Activated CD8-positive, alpha-beta memory T cell treated with anti-CD3 and anti-CD28 coated beads, Interleukin-2, amount 50 U/mL, for 48 hours (primary cell): ENCODE measurements at regions not wholly inside any gene's neighbourhood (a gene's known extent, or its start where the extent isn't known, plus 50 kb on each side); places are given as distances from the start of the nearest gene placed in this dataset.

Experiments
- DNase-seq: peaks from one replicate; pipeline ENCODE4 v3.0.0-alpha.2; 2020

DNA sequence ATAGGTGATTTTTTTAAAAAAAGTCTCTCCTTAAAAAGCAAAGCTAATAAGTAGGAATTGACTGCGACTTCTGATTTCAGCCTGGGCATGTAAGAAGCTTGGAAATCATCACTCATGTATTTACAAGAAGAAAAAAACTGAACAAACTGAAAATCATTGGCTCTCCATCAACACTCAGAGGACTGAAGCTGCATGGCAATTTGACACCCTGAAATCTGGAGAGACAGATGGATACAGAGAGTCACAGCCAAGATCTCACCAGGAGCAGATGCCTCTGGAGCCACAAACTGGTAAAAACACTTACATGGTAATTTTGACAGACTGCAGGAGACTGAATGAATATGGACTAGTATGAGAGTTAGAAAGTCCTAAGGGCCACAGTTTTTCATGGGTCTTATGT, 191.2 kb upstream of the TCF21 start:
- no peak for DNase-seq

DNA sequence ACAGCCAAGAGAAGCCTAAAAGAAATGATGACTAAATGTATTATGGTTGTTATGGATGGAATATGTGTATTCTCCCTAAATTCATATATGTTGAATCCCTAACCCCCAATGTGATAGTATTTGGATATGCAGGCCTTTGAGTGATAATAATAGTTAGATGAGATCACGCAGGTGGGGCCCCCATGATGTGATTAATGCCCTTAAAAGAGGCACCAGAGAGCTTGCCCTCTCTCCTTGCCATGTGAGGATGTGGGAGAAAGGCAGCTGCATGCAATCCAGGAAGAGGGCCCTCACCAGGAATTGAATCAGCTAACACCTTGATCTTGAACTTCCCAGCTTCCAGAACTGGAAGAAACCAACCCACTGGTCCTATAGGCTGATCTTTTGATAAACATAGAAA, 190.6 kb upstream of the TCF21 start:
- DNase-seq, result no peak

DNA sequence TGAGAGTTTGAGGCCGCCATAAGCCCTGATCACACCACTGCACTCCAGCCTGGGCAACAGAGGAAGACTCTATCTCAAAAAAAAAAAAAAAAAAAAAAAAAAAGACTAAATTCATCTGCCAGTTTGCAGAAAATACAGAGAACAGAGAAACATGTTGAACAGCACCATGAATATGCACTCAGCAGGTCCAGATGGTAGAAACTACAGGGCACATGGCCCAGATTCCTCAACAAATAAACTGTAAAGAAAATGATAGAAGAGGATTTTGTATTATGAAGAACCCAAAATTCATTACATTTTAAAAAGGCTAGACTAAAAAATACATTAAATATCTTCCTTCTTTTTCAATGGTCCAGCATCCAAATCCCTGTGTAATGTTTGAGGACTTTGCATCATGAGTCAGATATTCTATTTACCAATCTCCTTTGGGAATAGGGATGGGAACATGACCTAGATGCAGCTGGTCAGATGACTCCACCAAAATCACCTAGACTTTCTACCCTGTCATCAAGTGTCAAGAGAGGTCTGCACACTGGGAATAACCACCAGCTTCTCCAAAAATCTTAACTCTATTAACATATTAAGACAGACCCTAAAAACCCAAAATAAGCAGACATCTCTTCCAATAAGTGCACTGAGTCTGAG, 189.1 kb upstream of the TCF21 start:
- DNase-seq, result no peak

DNA sequence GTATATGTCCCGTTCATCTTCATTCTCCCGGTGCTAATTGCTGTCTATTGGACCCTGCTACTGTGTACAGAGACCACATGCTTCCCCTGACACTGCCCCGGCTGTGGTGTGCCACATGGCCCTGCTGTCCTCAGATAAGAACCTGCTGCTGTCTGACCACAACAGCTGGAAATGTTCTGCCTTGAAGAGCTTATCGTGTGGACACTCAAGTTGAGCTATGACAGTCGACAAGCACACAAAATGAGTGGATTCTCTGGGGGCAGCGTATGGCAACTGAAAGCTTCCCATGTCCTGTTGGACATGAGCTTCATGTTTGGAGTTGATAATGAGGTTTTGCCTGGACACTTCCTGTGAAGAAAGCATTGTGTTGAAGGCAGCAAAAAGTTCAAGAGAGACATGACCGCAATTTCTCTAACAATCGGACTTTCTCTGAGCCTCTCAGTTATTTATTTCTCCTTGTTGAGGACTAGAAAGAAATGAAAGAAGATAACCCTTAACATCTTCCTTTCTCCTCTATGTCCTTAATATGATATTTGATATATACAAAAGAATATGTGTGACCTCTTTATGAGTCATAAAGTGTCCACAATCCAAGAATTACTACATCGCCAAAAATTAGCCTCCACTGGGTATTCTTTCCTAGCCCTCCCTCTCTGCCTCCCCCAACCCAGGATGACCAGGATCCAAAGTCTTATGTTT, 187.1 kb upstream of the TCF21 start:
- DNase-seq, result no peak

DNA sequence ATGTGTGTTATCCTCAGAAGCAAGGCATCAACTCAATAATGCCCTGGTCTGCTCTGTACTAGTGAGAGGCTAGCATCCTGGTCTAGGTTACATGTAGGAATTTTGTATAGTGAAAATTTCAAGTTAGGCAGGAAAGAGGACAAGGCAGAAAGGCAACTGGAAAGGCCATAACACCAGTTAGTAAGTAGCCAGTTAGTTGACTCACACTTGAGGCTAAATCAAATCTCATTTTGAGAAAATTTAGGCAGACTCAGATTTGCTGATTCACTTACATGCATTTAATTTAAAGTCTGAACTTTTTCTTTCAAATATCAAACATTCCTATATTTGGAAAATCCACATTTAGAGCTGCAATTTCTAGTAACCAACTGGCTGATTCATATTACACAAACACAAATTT, 184.5 kb upstream of the TCF21 start:
- DNase-seq, result no peak

DNA sequence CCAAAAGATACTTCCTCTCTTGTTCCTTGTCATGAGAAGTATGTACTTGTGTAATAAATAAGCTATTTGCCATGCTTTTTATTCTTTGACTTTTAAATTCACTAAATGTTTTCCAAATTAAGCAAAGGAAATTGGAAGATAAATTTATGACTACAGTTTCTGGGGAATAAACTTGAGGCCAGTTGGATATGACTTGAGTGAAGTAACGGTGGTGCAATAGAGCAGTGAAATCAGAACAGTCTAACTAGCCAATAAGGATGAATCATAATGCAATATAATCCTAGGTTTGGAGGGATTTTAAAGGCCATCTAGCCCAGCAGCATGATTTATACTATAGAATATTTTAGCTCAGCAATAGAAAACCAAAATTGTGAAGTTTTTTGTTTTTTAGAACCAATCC, 183.8 kb upstream of the TCF21 start:
- no peak for DNase-seq

DNA sequence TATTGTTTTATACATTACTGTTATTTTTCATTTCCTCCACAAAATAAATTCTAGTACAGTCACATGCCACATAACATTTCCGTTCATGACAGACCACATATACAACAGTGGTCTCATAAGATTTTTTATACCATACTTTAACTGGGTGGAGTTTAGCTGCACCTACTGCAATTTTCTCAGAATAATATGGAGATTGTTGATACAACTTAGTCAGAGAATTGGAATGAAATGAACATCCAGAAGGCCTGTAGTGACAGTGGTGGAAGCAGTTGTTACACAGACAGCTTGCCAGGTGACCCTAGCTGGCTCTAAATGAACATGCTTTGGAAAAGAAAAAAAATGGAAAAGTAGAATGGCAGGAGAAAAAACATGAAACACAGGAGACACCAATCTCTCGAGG, 183.2 kb upstream of the TCF21 start:
- no peak for DNase-seq

DNA sequence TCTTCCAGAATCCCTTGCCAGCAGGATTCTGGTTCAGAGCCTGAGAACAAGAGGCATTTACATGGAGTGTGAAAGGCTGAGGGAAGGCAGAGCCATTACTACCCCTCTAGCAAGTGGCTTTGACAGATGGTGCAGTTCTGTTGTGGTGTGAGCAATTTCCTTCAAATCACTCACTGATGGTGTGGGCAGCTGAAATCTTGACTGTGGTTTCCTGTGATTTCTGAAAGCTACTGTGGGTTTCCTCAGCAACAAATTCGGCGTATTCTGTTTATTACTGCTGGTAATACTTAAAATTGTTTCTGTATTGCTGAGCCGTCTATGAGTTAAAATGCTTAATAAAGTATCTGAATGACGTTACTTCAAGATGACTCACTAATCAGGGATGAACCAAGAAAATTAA, 181.5 kb upstream of the TCF21 start:
- no peak for DNase-seq

DNA sequence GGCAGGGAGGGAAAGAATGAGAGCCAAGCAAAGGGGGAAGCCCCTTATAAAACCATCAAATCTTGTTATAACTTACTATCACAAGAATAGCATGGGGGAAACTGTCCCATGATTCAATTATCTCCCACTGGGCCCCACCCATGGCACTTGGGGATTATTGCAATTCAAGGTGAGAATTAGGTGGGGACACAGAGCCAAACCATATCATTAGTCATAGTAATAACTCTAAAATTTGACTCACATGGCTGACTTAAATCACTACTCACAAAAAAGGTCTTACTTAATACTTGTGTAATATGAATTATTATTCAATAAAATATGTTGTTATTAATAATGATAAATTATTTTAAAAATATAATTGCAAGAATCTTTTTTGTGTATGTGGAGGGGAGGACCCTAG, 178.1 kb upstream of the TCF21 start:
- DNase-seq, result no peak

DNA sequence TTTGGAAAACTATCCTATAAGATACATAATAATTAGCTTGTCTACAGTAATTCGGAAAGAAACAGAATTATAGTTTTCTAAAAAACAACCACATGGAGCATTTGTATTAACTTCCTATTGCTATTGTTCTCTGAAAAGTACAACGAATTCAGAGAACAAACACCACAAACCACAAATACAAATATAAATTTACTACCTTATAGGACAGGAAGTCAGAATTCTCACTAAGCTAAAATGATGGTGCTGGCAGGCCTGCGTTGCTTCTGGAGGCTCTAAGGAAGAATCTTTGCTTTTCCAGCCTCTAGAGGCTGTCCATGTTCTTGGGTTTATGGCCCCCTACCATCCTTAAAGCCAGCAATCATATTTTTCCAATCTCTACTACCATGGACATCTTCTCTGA, 173.6 kb upstream of the TCF21 start:
- no peak for DNase-seq

DNA sequence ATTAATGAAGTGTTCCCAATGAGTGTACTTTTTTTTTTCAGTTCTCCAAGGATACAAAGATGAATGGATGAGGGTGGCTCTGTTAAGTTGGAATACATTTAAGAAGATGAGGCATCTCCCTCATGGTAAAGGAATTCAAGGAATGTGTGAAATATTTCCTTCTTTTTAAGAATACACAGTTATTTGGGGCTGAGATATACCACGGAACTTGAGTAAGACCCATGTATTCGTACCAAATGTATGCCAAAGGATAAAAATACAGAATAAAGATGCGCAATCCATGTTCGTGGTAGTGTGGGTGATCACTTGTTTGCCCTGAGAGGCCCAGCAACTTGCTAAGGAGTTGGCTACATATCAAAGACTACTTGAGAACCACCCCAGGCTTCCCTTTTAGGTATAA, 164.2 kb upstream of the TCF21 start:
- DNase-seq, result no peak

DNA sequence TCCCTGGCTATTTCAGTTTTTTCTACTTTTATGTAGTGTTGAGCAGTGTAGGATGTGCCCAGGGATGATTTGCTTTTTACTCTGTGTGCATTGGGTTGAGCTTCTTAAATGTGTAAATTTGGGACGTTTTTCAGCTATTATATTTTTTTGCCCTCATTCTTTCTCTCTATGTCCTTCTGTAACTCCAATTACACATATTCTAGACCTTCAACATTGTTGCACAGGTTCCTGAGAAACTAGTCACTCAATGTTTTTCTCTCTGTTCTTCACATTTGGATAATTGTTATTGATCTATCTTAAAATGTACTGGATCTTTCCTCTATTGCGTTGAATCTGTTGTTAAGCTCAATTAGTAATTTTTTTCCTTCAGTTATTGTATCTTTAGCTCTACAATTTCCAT, 162.7 kb upstream of the TCF21 start:
- no peak for DNase-seq

DNA sequence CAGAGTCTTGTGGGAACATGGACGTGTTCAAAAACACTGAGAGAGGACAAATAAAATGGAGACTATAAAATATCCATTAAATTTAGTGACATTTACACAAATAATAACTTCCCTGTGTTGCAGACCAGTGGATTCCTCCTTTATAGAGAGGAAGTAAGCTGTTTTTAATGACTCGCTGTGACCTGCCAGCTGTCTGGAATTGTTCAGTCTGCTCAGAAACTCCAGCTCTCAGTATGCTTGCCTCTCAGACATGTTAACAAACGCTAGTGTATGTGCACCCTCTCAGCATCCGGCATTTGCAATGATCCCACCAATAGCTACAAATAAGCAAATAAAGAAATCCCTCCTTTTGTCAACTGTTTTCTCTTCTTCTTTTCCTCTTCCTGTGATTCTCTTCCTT, 158.0 kb upstream of the TCF21 start:
- DNase-seq, result no peak

DNA sequence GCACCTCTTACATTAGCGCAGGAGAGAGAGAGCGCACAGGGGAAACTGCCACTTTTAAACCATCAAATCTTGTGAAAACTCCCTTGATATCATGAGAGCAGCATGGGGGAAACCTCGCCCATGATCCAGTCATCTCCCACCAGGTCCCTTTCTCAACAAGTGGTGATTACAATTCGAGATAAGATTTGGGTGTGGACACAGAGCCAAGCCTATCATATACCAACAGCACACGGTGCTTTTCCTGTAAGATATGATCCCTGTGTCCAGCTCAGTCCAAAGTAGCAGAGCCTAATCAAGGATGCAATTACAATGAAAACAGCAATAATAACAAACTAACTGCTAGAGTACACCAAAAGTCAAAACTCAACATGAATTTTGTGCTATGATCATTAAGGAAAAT, 148.7 kb upstream of the TCF21 start:
- no peak for DNase-seq

DNA sequence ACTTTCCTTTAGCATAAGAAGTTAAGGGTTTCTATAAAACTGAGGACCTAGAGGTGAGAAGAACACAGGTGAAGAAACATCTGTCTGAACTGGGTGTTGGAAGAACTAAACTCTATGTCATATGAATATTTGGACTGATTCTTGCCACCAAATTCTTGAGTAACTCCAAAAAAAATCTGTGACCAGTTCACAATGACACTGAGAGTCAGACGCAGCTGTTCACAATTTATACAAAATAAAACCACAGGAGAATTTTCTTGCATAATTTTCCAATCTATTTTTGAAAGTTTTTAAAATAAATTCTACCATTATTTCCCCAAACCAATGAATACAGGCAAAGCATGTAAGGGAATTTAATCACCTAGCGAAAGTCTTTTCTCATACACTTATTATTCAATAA, 148.1 kb upstream of the TCF21 start:
- no peak for DNase-seq

DNA sequence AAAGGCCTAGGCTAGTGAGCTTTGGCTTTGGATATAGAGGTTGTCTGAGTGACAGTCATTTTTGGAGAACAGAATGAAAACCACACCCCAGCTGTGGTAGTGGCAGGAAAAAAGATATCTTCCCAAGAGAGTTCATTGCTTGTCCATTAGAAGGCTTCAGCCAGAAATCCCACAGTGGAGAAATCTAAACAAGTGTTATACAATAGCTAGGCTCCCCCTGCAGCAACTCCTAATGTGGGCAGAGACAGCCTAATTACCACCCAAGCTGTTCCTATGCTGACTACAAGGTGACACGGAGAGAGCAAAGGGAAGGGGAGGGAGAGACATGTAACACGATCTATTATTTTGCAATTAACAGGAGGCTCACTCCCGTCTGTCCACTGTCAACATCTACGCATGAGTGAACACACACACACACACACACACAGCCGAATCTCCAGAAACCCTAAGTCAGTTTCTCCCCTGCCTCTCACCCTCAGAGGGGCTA, 147.5 kb upstream of the TCF21 start:
- no peak for DNase-seq

DNA sequence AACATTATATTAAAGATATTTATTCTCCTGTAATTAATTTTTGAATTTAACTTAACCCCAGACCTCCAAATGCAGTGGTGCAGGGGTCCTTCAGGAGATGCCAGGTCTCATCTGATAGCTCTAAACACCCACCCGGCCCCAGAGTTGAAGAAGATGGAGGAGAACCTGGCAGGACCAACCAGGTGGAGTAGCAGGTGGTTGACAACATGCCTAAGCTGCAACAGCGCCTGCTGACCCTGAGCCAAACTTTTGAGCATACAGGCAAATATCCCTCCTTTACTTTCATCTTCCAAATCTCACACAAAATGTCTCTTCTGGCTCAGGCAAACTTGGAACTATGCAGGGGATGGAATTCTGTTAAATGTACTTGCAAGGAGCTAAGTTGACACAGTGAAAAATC, 145.3 kb upstream of the TCF21 start:
- no peak for DNase-seq

DNA sequence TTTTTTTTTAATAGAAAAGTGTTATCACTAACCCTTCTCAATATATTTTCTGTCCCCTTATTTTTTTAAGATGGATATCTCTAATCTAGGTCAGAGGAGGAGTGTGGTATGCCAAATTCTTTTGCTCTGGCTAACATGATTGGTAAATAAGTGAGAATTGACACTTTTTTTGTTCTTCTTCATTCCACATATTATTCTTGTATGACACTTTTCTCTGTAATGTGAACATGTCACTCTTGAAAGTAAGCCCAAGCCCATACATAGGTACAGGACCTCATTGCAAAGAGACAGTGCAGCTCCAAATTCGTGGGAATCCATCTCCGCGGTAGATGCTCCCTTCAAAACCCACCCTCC, 142.5 kb upstream of the TCF21 start:
- DNase-seq, result no peak

DNA sequence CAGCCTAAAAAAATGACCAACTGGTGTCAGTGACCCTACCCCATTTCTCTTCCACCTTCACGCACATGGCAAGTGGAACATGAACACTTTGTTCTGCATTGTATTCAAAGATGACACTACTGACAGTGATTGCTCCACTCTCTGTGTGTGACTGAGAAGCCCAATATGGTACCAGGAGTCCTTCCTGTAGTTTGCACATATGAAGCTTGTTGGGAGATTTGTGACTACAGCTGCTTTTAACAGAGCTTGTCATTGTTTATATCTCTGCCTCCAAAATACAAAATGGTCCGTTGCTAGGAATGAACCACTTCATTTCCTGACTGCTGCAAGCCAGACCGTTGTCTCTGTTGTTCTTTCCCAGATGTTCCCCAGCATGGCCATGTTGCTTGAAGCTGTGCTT, 140.3 kb upstream of the TCF21 start:
- no peak for DNase-seq

DNA sequence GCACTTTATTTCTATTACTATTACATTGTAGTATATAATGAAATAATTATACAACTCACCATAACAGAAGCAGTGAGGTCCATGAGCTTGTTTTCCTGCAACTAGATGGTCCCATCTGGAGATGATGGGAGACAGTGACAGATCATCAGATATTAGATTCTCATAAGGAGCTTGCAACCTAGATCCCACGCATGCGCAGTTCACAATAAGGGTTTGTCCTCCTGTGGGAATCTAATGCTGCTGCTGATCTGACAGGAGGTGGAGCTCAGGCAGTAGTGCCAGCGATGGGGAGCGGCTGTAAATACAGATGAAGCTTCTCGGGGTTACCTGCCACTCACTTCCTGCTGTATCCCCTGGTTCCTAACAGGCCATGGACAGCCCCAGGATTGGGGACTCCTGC, 139.5 kb upstream of the TCF21 start:
- DNase-seq, result no peak

DNA sequence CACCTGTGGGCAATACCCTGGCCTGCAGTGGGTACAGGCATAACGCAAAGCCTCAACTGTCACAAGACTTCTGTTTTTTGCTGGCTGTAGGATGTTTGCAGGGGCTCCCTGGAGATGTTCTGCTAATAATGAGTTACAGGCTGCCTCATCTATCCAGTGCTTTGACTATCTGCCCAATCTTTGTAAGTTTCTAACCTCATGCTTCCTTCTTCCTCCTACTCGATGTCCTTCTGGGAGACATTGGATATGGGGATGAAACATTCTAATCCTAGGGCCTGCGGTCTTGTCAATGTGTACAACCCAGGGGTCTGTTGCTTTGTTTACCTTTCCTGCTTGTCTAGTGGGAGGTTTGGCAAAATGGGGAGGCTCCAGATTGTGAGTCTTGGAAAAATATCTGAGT, 136.8 kb upstream of the TCF21 start:
- DNase-seq, result no peak

DNA sequence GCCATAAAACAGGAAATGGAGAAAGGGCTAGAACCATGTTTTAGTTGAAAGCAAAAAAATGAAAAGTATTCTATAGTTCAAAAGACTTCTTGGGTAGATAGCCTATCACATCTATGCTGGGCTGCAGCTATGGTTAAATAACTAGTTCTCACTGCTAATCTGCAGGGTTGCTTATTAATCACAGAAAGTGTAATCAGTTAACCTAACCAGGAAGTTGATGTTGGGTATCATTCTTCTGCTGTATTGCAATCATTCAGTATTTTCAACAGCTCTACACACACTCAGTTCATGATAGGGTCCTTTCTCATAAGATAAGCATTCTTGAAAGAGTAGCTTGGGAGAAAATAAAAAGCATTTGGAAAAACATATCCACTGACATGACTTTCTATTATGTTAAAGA, 135.2 kb upstream of the TCF21 start:
- no peak for DNase-seq

DNA sequence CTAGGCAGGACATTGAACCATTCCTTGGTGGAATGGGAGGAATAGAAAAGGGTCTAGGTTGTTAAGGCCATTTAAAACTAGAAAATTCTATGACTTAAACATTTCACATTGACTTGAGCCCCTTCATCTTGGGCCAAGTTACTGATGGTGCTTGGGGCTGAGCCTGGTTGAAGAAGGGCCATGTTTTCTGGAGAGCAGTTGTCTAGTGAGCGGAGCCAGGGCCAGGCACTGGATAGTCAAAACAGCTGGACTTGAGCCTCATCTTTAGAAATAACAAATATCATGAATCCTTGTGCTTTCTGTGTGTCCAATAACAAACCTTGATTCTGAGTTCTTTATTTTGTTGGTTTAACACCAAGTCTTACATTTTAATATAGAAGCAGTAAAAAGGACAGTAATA, 134.6 kb upstream of the TCF21 start:
- DNase-seq, result no peak

DNA sequence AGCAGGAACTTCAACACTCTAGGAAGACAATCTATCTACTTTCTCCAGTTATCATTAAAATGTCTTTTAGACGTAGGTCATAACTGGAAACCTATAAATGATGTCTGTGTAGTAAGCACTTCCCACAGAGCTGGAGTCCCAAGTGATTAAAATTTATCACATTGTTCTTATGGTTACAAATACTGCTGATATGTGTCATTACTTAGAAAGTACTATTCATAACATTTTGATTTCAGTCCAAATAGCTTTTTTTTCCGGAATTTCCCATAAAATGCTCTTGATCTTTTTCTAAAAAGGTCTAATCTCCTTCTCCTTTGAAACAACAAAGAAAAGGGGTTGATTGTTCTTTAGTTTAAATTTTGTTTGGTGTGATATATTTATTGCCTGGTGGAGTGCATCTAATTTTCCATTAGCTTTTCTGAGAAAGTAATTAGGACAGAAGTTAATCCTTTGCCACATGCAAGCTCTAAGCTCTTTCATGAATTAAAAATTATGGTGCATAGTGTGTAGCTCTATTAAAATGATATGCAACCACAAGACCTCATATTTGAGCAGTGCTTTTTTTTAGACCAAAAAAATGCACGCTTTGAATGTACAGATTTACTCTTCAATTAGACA, 132.7 kb upstream of the TCF21 start:
- DNase-seq, result no peak

DNA sequence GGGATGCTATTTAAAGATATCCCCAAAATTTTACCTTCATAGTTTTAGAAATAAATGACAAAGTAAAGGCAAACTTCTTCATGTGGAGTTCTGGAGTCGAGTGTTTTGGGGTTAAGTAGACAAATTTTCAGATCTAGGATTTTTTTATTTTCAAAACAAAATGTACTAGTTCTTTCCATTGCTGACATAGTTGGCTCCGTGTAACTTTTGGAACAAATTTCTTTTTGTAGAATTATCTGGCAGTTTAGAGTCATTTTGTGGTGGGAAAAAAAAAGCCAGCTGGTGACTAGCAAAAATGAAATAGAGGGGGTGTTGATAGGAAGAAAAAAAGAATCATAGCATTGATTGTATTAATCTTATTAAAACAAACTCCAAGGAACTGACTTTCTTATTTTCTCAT, 131.6 kb upstream of the TCF21 start:
- DNase-seq, result no peak
